ENCODE measurements at regions not wholly inside any gene's neighbourhood (a gene's known extent, or its start where the extent isn't known, plus 50 kb on each side); places are given as distances from the start of the nearest gene placed in this dataset.

- 64% methylated on average over 1 of the region's 1 CpG; no CpG with 5 or more reads in 1 of the 2 experiments for WGBS, 2 experiments (ENCODE audit: extremely low coverage in 1 of 2, insufficient coverage in 1 of 2, insufficient read length in 1 of 2, insufficient replicate concordance in 2 of 2, low coverage in 1 of 2, low lambda C conversion rate in 2 of 2, missing lambda C conversion rate in 1 of 2)
- ChIA-PET POLR2A (ENCODE audit: partially characterized antibody) (no interaction called here), CTCF (ENCODE audit: partially characterized antibody) (no interaction called here)
- Histone ChIP-seq H4K91ac (replicated peaks; ENCODE audit: insufficient read length, low read length) (no peak overlapping the region), H2BK120ac (replicated peaks; ENCODE audit: low read depth, low read length) (no peak overlapping the region), H2BK12ac (ENCODE audit: low read depth, low read length) (no peak overlapping the region), H3K9me3 (ENCODE audit: insufficient read depth in 2 of 2, low read depth in 1 of 2, low read length in 1 of 2) (peaks cover 14 to 17% of the 10 kb centered on the region in 2 experiments), H3K27ac (ENCODE audit: low read depth, low read length) (no peak overlapping the region), H3K4me1 (replicated peaks in 1 of 4; ENCODE audit: control insufficient read depth in 3 of 4, insufficient read depth in 4 of 4, low read length in 3 of 4) (peaks cover 0 to 5% (median 0%) of the 10 kb centered on the region in 4 experiments; a peak in 1 of 7 replicates), H3K79me1 (ENCODE audit: low read depth, low read length) (no peaks in the 10 kb centered on the region), H2BK20ac (ENCODE audit: low read length) (no peak overlapping the region), H4K5ac (ENCODE audit: insufficient read length, low read depth, low read length) (no peak overlapping the region), H2BK15ac (ENCODE audit: low read length) (no peak overlapping the region), H3K27me3 (replicated peaks in 1 of 4; ENCODE audit: control insufficient read depth in 3 of 4, extremely low read depth in 1 of 4, insufficient read depth in 3 of 4, low read length in 3 of 4) (no peaks in the 10 kb centered on the region), H3K9ac (replicated peaks in 1 of 4; ENCODE audit: extremely low read depth in 1 of 4, low read depth in 3 of 4, low read length in 3 of 4) (no peak overlapping the region), H3K4ac (replicated peaks; ENCODE audit: insufficient read length, low read depth, low read length) (no peak overlapping the region), H4K20me1 (replicated peaks in 1 of 2; ENCODE audit: control insufficient read depth in 1 of 2, insufficient read depth in 2 of 2, low read length in 2 of 2) (no peaks in the 10 kb centered on the region), H3K79me2 (ENCODE audit: control insufficient read depth in 1 of 2, insufficient read depth in 2 of 2, low read length in 2 of 2) (no peaks in the 10 kb centered on the region), H4K8ac (ENCODE audit: extremely low read depth, insufficient read depth, low read length) (no peak overlapping the region), H3K56ac (replicated peaks; ENCODE audit: insufficient read length, low read depth, low read length) (no peak overlapping the region), H3K36me3 (ENCODE audit: control insufficient read depth in 2 of 4, insufficient read depth in 4 of 4, low read length in 3 of 4) (no peaks in the 10 kb centered on the region; a peak in 1 of 8 replicates), H3K4me3 (ENCODE audit: extremely low read depth in 1 of 4, insufficient read depth in 2 of 4, low read depth in 3 of 4, low read length in 4 of 4) (no peak overlapping the region), H3K14ac (ENCODE audit: insufficient read length) (no peak overlapping the region), H3K18ac (ENCODE audit: extremely low read depth, low read length) (no peak overlapping the region), H2AFZ (ENCODE audit: low read length) (no peak overlapping the region), H3K4me2 (ENCODE audit: insufficient read depth in 1 of 2, low read depth in 2 of 2, low read length in 2 of 2) (no peak overlapping the region), H3K23ac (ENCODE audit: insufficient read length) (no peak overlapping the region), H3K23me2 (ENCODE audit: low read depth, low read length) (no peaks in the 10 kb centered on the region), H2AK5ac (ENCODE audit: low read depth, low read length) (no peak overlapping the region), H2BK5ac (ENCODE audit: low read depth, low read length) (no peak overlapping the region)
- DNase-seq (ENCODE audit: low read depth in 1 of 2, low spot score in 2 of 2) (no peak), FAIRE-seq (no peak)
- TF ChIP-seq RAD21 (IDR thresholded peaks at IDR 0.05 in 1 of 2, conservative IDR thresholded peaks at IDR 0.05 in 1 of 2; ENCODE audit: low read depth in 2 of 2, low read length in 2 of 2): no peak
- no peak for TF ChIP-seq CTBP2 (IDR thresholded peaks at IDR 0.05; ENCODE audit: borderline replicate concordance, insufficient read depth, insufficient read length, low read length)
- TF ChIP-seq EZH2 (IDR thresholded peaks at IDR 0.05; ENCODE audit: low read depth, low read length, severe bottlenecking): no peak
- no peak for TF ChIP-seq TCF12 (IDR thresholded peaks at IDR 0.05; ENCODE audit: low read depth, low read length)
- TF ChIP-seq HDAC2 (IDR thresholded peaks at IDR 0.05; ENCODE audit: borderline replicate concordance in 1 of 2, low read depth in 2 of 2, low read length in 2 of 2): no peak
- TF ChIP-seq YY1 (IDR thresholded peaks at IDR 0.05; ENCODE audit: low read depth, low read length): no peak
- TF ChIP-seq SP1 (IDR thresholded peaks at IDR 0.05; ENCODE audit: low read depth, low read length): no peak
- no peak for TF ChIP-seq TAF1 (IDR thresholded peaks at IDR 0.05; ENCODE audit: low read depth, low read length)
- TF ChIP-seq RFX5 (IDR thresholded peaks at IDR 0.05; ENCODE audit: borderline replicate concordance, low read depth, low read length): no peak
- TF ChIP-seq CHD2 (IDR thresholded peaks at IDR 0.05; ENCODE audit: low read length): no peak
- no peak for TF ChIP-seq TBP (IDR thresholded peaks at IDR 0.05; ENCODE audit: low read depth, low read length)
- no peak for TF ChIP-seq BCL11A (IDR thresholded peaks at IDR 0.05; ENCODE audit: low read depth in 2 of 2, low read length in 2 of 2)
- no peak for TF ChIP-seq CBX8 (IDR thresholded peaks at IDR 0.05; ENCODE audit: borderline replicate concordance, low read depth, low read length)
- TF ChIP-seq MAFK (IDR thresholded peaks at IDR 0.05; ENCODE audit: low read depth, low read length): no peak
- TF ChIP-seq BACH1 (IDR thresholded peaks at IDR 0.05; ENCODE audit: low read length): no peak
Observed at GRCh38 chr15:39014682-39015081, 450.1 kb upstream of the RASGRP1 start.
